H1 (cell line): ENCODE measurements at regions not wholly inside any gene's neighbourhood (a gene's known extent, or its start where the extent isn't known, plus 50 kb on each side); places are given as distances from the start of the nearest gene placed in this dataset.

ENCODE experiments used
- CTBP2 ChIP-seq: IDR thresholded peaks from 2 replicates; pipeline ENCODE4 v1.7.0; 2011; ENCODE audit warnings: borderline replicate concordance, mild to moderate bottlenecking, moderate library complexity, mixed read lengths, low read length; ENCODE audit not compliant: insufficient read depth, insufficient read length
- RBBP5 ChIP-seq: IDR thresholded peaks from 2 replicates; pipeline ENCODE4 v1.7.1; 2012; ENCODE audit warnings: low read depth, mild to moderate bottlenecking, inconsistent platforms, low read length, moderate library complexity, borderline replicate concordance

GRCh38 chr5:71832812-71833715, 114.0 kb downstream of the CARTPT start (continued):
- no peak for TF ChIP-seq RBBP5
- no peak for TF ChIP-seq CTBP2
